ENCODE measurements at regions not wholly inside any gene's neighbourhood (a gene's known extent, or its start where the extent isn't known, plus 50 kb on each side); places are given as distances from the start of the nearest gene placed in this dataset.
A peak's percentile ranks its signal among the peaks of the same experiment; 100 is the strongest.

DNA sequence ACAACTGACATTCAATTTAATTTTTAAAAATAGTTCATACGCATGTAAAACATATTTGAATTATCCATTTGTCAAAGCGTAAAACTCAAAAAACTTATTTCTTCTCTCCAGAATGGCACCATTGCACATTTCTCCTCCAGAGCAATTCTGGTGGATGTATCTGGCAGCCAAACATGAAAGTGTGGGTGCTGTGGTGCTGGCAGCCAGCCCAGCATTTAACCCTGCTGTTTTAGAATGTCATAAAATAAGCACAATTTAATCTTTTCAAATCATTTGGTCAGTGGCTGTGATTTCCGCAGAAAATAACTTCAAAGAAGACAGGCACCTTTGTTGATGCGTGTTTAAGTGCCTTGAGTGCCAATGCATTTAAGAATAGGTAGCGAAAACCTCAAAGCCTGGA is 302.7 kb upstream of the MEOX2 start:
- Histone ChIP-seq H3K79me2 (ENCODE audit: control insufficient read depth, insufficient read depth, low read length) (no peaks in the 10 kb centered on the region), H3K27me3 (ENCODE audit: control insufficient read depth, insufficient read depth, low read length) (no peaks in the 10 kb centered on the region), H3K9ac (ENCODE audit: insufficient read depth, low read length) (no peak overlapping the region), H2AFZ (ENCODE audit: low read length) (no peak overlapping the region), H3K4me1 (ENCODE audit: control insufficient read depth, extremely low read depth, insufficient read depth, low read length) (no peaks in the 10 kb centered on the region), H3K9me3 (ENCODE audit: control insufficient read depth, insufficient read depth, low read depth, low read length) (no peaks in the 10 kb centered on the region), H3K27ac (ENCODE audit: insufficient read depth, low read length) (no peak overlapping the region), H3K36me3 (ENCODE audit: control insufficient read depth, insufficient read depth, low read length) (no peaks in the 10 kb centered on the region), H3K4me3 (replicated peaks in 1 of 4; ENCODE audit: control extremely low read depth in 1 of 4, insufficient read depth in 1 of 4, low read depth in 3 of 4, low read length in 4 of 4) (no peak overlapping the region), H4K20me1 (ENCODE audit: control insufficient read depth, extremely low read depth, insufficient read depth, low read length) (no peaks in the 10 kb centered on the region), H3K4me2 (ENCODE audit: extremely low read depth, insufficient read depth, low read length) (no peak overlapping the region)
- no peak for TF ChIP-seq EZH2 (IDR thresholded peaks at IDR 0.05; ENCODE audit: low read length, missing control alignments)
- TF ChIP-seq, protein P1, sequence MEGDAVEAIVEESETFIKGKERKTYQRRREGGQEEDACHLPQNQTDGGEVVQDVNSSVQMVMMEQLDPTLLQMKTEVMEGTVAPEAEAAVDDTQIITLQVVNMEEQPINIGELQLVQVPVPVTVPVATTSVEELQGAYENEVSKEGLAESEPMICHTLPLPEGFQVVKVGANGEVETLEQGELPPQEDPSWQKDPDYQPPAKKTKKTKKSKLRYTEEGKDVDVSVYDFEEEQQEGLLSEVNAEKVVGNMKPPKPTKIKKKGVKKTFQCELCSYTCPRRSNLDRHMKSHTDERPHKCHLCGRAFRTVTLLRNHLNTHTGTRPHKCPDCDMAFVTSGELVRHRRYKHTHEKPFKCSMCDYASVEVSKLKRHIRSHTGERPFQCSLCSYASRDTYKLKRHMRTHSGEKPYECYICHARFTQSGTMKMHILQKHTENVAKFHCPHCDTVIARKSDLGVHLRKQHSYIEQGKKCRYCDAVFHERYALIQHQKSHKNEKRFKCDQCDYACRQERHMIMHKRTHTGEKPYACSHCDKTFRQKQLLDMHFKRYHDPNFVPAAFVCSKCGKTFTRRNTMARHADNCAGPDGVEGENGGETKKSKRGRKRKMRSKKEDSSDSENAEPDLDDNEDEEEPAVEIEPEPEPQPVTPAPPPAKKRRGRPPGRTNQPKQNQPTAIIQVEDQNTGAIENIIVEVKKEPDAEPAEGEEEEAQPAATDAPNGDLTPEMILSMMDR (conservative IDR thresholded peaks at IDR 0.05 in 1 of 2, IDR thresholded peaks at IDR 0.05 in 1 of 2; ENCODE audit: low read depth in 1 of 2, low read length in 2 of 2): no peak
- DNase-seq (ENCODE audit: low read depth in 2 of 2): peak in 1 of 2 donors; percentile 10

DNA sequence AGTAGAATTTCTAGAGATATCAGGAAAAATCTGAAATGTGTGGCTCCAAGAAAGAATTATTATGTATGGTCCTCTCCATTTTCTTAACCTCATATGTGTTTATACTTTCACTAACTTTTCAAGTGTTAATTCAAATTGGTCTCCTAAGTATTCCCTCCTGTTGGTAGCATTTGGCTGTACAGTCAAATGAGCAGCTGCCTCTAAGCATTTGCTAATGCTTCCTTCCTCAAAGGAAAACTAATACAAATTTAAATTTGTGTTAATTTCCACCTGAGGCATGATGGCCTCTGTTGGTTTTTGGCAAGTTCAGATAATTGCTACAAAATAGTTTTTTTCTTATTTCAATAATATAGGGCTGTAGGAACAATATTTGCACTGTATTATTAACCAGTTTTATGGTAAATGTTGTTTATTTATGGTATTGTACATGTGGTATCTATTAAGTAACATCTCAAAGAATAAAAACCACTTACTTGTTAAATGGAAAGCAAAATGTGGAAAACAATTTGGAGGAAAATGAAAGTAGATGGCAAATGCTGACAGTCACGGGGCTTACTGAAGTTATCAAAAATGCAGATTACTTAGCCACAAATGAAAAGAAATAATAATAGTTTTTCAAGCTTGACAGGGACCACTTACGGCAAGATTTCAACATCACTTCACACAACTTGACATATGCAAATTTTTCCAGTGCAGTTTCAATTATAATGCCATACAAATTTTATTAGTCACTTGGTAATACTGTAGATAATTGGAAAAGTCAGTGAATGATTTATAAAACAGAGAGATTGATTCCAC is 299.3 kb upstream of the MEOX2 start:
- Histone ChIP-seq H3K4me1 (ENCODE audit: control insufficient read depth, extremely low read depth, insufficient read depth, low read length) (no peaks in the 10 kb centered on the region), H3K4me3 (replicated peaks in 1 of 4; ENCODE audit: control extremely low read depth in 1 of 4, insufficient read depth in 1 of 4, low read depth in 3 of 4, low read length in 4 of 4) (no peak overlapping the region), H3K9ac (ENCODE audit: insufficient read depth, low read length) (no peak overlapping the region), H3K27me3 (ENCODE audit: control insufficient read depth, insufficient read depth, low read length) (no peaks in the 10 kb centered on the region), H4K20me1 (ENCODE audit: control insufficient read depth, extremely low read depth, insufficient read depth, low read length) (no peaks in the 10 kb centered on the region), H3K4me2 (ENCODE audit: extremely low read depth, insufficient read depth, low read length) (peak overlapping the region; percentile 4), H2AFZ (ENCODE audit: low read length) (no peak overlapping the region), H3K9me3 (ENCODE audit: control insufficient read depth, insufficient read depth, low read depth, low read length) (no peaks in the 10 kb centered on the region), H3K27ac (ENCODE audit: insufficient read depth, low read length) (no peak overlapping the region), H3K36me3 (ENCODE audit: control insufficient read depth, insufficient read depth, low read length) (no peaks in the 10 kb centered on the region), H3K79me2 (ENCODE audit: control insufficient read depth, insufficient read depth, low read length) (no peaks in the 10 kb centered on the region)
- DNase-seq (ENCODE audit: low read depth in 2 of 2): no peak
- no peak for TF ChIP-seq EZH2 (IDR thresholded peaks at IDR 0.05; ENCODE audit: low read length, missing control alignments)
- TF ChIP-seq, protein P1 (conservative IDR thresholded peaks at IDR 0.05 in 1 of 2, IDR thresholded peaks at IDR 0.05 in 1 of 2; ENCODE audit: low read depth in 1 of 2, low read length in 2 of 2): no peak

DNA sequence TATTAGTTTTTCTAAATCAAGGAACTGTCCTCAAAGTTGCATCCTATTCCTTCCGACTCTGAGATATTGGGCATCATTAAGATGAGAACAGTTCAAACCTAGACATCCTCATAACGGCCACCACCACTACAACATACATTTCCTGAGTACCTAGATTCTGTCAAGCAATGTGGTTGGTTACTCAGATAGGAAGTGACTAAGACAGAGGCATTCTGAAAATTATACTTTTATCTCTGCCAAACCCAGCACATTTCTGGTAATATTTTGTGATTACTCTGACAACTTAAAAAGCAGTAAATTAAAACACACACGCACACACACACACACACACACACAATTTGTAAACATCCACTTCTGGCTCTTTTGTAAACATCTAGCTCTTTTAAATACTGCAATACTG is 291.2 kb upstream of the MEOX2 start:
- no peaks in the 10 kb centered on the region for H3K36me3 ChIP-seq (ENCODE audit: control insufficient read depth, insufficient read depth, low read length)
- H3K4me3 ChIP-seq (replicated peaks in 1 of 4; ENCODE audit: control extremely low read depth in 1 of 4, insufficient read depth in 1 of 4, low read depth in 3 of 4, low read length in 4 of 4): no peak overlapping the region
- H3K9me3 ChIP-seq (ENCODE audit: control insufficient read depth, insufficient read depth, low read depth, low read length): no peaks in the 10 kb centered on the region
- H3K27ac ChIP-seq (ENCODE audit: insufficient read depth, low read length): no peak overlapping the region
- no peaks in the 10 kb centered on the region for H3K79me2 ChIP-seq (ENCODE audit: control insufficient read depth, insufficient read depth, low read length)
- no peak overlapping the region for H3K4me2 ChIP-seq (ENCODE audit: extremely low read depth, insufficient read depth, low read length)
- DNase-seq (ENCODE audit: low read depth in 2 of 2): peak; percentile 22 to 76
- TF ChIP-seq, protein P1 (conservative IDR thresholded peaks at IDR 0.05 in 1 of 2, IDR thresholded peaks at IDR 0.05 in 1 of 2; ENCODE audit: low read depth in 1 of 2, low read length in 2 of 2): no peak
- TF ChIP-seq EZH2 (IDR thresholded peaks at IDR 0.05; ENCODE audit: low read length, missing control alignments): no peak
- H3K9ac ChIP-seq (ENCODE audit: insufficient read depth, low read length): no peak overlapping the region
- H2AFZ ChIP-seq (ENCODE audit: low read length): no peak overlapping the region
- H4K20me1 ChIP-seq (ENCODE audit: control insufficient read depth, extremely low read depth, insufficient read depth, low read length): no peaks in the 10 kb centered on the region
- no peaks in the 10 kb centered on the region for H3K4me1 ChIP-seq (ENCODE audit: control insufficient read depth, extremely low read depth, insufficient read depth, low read length)
- H3K27me3 ChIP-seq (ENCODE audit: control insufficient read depth, insufficient read depth, low read length): no peaks in the 10 kb centered on the region
